ENCODE measurements at regions not wholly inside any gene's neighbourhood (a gene's known extent, or its start where the extent isn't known, plus 50 kb on each side); places are given as distances from the start of the nearest gene placed in this dataset.

DNA sequence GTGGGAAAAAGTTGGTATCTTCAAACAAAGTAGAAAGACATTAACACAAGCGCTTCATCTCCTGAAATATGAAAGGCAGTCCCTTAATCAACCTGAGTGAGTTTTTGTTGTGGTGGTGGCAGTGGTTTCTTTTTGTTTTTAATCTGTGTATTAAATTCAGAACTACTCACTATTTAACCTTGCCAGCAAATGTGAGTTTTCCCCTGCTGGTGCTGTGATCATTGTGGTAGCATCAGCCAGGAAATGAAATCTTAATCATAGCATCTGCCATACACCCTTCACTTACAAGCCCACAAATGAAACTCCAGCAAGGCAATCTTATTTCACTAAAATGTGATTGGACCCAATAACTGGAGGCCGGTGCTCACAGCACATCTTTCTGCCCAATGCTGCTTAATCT, 229.7 kb downstream of the SHOX2 start:
- no peak for TF ChIP-seq POLR2A (IDR thresholded peaks at IDR 0.05)
- TF ChIP-seq, protein P1, sequence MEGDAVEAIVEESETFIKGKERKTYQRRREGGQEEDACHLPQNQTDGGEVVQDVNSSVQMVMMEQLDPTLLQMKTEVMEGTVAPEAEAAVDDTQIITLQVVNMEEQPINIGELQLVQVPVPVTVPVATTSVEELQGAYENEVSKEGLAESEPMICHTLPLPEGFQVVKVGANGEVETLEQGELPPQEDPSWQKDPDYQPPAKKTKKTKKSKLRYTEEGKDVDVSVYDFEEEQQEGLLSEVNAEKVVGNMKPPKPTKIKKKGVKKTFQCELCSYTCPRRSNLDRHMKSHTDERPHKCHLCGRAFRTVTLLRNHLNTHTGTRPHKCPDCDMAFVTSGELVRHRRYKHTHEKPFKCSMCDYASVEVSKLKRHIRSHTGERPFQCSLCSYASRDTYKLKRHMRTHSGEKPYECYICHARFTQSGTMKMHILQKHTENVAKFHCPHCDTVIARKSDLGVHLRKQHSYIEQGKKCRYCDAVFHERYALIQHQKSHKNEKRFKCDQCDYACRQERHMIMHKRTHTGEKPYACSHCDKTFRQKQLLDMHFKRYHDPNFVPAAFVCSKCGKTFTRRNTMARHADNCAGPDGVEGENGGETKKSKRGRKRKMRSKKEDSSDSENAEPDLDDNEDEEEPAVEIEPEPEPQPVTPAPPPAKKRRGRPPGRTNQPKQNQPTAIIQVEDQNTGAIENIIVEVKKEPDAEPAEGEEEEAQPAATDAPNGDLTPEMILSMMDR (IDR thresholded peaks at IDR 0.05), result no peak
- intact Hi-C loops (cut with DNase I), result no loop called here
- Histone ChIP-seq H3K27ac (no peak overlapping the region), H3K4me3 (replicated peaks in 1 of 3) (no peak overlapping the region), H3K4me1 (no peaks in the 10 kb centered on the region), H3K27me3 (no peaks in the 10 kb centered on the region), H3K36me3 (no peaks in the 10 kb centered on the region), H3K9me3 (no peaks in the 10 kb centered on the region)
- WGBS, 2 donors, result 90 to 96% methylated on average over 2 of the region's 2 CpGs
- no peak for DNase-seq

DNA sequence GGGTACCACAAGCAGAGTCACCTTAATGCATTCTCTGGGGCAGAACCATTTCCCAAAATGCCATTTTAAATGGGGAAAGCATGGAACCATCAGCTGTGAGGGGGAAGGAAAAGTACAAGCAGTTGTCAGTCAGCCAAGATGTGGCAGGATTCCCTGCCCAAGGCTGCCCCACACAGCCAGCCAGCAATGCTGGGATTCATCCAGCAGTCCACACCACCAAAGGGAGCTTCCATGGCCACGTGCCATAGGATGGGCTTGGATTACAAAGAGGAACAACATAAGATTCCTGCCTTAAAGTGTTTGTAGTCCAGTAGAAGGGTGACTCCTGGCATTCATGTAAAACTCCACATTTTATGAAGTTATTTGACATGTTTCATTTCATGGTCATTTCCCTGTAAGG, 233.3 kb downstream of the SHOX2 start:
- H3K27me3 ChIP-seq, result no peaks in the 10 kb centered on the region
- DNase-seq, result no peak
- no peak overlapping the region for H3K27ac ChIP-seq
- no peak overlapping the region for H3K4me3 ChIP-seq (replicated peaks in 1 of 3)
- TF ChIP-seq, protein P1 (IDR thresholded peaks at IDR 0.05), result no peak
- no peak for TF ChIP-seq POLR2A (IDR thresholded peaks at IDR 0.05)
- H3K36me3 ChIP-seq, result no peaks in the 10 kb centered on the region
- intact Hi-C loops (cut with DNase I), result no loop called here
- no peaks in the 10 kb centered on the region for H3K4me1 ChIP-seq
- no peaks in the 10 kb centered on the region for H3K9me3 ChIP-seq
- 59 to 73% methylated on average over 1 of the region's 1 CpG for WGBS, 2 donors

DNA sequence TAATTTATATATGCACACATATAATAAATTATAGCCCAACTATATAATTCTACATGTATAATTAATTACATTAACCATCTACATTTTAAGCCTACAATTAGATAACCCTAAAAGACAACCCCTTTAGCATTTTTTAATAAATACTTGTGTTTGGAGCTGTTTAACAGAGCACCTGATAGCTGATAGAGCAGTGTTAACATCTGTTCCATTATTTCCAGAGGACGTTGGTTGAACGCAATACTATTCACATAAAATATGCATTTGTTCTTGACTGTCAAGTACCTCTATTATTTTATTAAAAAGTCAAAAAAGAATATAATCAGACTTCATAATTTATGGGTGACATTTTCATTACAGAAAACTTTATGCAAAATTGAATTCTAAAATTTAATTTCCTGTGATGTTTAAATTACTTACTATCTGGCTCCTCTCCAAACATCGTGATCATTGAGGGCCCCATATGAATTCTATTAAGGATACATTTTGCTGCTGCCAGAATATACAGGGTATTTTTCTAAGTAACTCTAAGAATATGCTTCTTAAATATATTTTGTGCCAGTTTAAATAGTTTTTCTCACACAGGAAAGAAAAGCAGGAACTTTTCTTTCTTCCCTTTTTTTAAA, 234.3 kb downstream of the SHOX2 start:
- Histone ChIP-seq H3K27me3 (no peaks in the 10 kb centered on the region), H3K4me1 (no peaks in the 10 kb centered on the region), H3K27ac (no peak overlapping the region), H3K4me3 (replicated peaks in 1 of 3) (no peak overlapping the region), H3K36me3 (no peaks in the 10 kb centered on the region), H3K9me3 (no peaks in the 10 kb centered on the region)
- WGBS, 2 donors, result 72 to 77% methylated on average over 3 of the region's 3 CpGs
- intact Hi-C loops (cut with DNase I), result no loop called here
- no peak for DNase-seq
- TF ChIP-seq, protein P1 (IDR thresholded peaks at IDR 0.05), result no peak
- no peak for TF ChIP-seq POLR2A (IDR thresholded peaks at IDR 0.05)

DNA sequence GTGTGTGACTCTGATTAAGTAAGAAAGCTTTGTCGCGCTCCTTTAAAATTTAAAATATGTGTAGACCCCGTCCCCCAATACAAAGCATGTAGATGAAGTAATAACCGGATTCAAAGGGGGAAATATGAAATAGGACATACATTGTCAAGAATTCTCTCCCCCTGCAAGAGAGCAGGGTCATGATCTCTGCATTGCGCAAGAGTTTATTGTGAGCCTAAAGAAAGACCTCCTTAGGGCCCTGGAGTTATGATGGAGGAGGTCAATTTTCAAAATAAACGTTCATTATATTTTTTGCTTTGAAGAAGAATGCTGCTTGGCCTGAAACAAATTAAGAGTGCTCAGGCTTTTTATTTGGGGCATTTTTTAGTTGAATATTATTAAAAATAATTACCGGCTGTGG, 235.0 kb downstream of the SHOX2 start:
- WGBS, 2 donors, result 85 to 86% methylated on average over 7 of the region's 7 CpGs
- H3K27ac ChIP-seq, result no peak overlapping the region
- no peak for TF ChIP-seq POLR2A (IDR thresholded peaks at IDR 0.05)
- TF ChIP-seq, protein P1 (IDR thresholded peaks at IDR 0.05), result no peak
- no peaks in the 10 kb centered on the region for H3K36me3 ChIP-seq
- no peak for DNase-seq
- H3K4me1 ChIP-seq, result no peaks in the 10 kb centered on the region
- H3K4me3 ChIP-seq (replicated peaks in 1 of 3), result no peak overlapping the region
- no peaks in the 10 kb centered on the region for H3K27me3 ChIP-seq
- intact Hi-C loops (cut with DNase I), result no loop called here
- H3K9me3 ChIP-seq, result no peaks in the 10 kb centered on the region

DNA sequence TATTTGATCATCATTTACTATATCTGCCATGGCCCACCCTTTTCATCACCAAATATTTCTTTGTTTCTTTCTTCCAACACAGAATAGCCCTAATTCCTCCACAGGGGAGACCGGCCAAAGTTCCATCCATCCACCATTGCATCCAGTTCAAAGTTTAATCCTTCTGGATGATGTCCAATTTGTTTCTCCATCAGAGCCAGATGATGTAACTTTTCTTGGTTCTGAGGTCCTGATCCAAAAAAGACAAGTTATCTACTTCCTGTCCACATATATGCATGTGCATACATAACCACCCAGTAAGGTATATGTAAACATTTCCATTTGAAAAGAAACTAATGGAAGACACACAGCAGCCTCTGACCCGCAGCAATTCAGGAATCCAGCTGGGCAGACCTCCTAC, 237.3 kb downstream of the SHOX2 start:
- WGBS, 2 donors, result 49 to 52% methylated on average over 2 of the region's 2 CpGs
- DNase-seq, result no peak
- no peaks in the 10 kb centered on the region for H3K9me3 ChIP-seq
- H3K4me1 ChIP-seq, result no peaks in the 10 kb centered on the region
- H3K4me3 ChIP-seq (replicated peaks in 1 of 3), result no peak overlapping the region
- intact Hi-C loops (cut with DNase I), result no loop called here
- no peaks in the 10 kb centered on the region for H3K36me3 ChIP-seq
- H3K27me3 ChIP-seq, result no peaks in the 10 kb centered on the region
- no peak for TF ChIP-seq POLR2A (IDR thresholded peaks at IDR 0.05)
- TF ChIP-seq, protein P1 (IDR thresholded peaks at IDR 0.05), result no peak
- no peak overlapping the region for H3K27ac ChIP-seq
